ENCODE measurements at regions not wholly inside any gene's neighbourhood (a gene's known extent, or its start where the extent isn't known, plus 50 kb on each side); places are given as distances from the start of the nearest gene placed in this dataset.

GRCh38 chr18:49697049-49697448, 116.3 kb downstream of the ACAA2 start:
- TF ChIP-seq CTCF (IDR thresholded peaks at IDR 0.05; ENCODE audit: borderline replicate concordance, extremely low read depth, low read length, poor library complexity, severe bottlenecking) (no peak), EZH2 (IDR thresholded peaks at IDR 0.05; ENCODE audit: borderline replicate concordance, low read depth, low read length, severe bottlenecking) (no peak)
